AG04449 (cell line): ENCODE measurements at regions not wholly inside any gene's neighbourhood (a gene's known extent, or its start where the extent isn't known, plus 50 kb on each side); places are given as distances from the start of the nearest gene placed in this dataset.

Source experiments
- CTCF ChIA-PET: fragments of 350-600 bp; formaldehyde crosslinking; extraction: SDS; loops from one replicate; lab custom pipeline; 2021; ENCODE audit warnings: antibody characterized with exemption; lab: Yijun Ruan, JAX
- POLR2A ChIA-PET: fragments of 400-600, 350-600 bp; formaldehyde crosslinking; extraction: SDS; loops from one replicate; lab custom pipeline; 2020; ENCODE audit warnings: antibody characterized with exemption, inconsistent platforms; lab: Yijun Ruan, JAX
- DNase-seq: peaks from one replicate; pipeline ENCODE4 v3.0.0-alpha.2; 2010; ENCODE audit warnings: low read depth, low spot score
- H3K4me3 ChIP-seq: 2 replicates; pipeline ENCODE4 v1.5.1; 2011; ENCODE audit warnings: low read depth, mild to moderate bottlenecking, control low read depth, low read length
- TF ChIP-seq, protein P1 (sequence below): IDR thresholded peaks from one replicate; pipeline ENCODE4 v1.5.1; 2011; ENCODE audit warnings: mild to moderate bottlenecking, moderate library complexity, low read length, control low read depth, inconsistent platforms; ENCODE audit not compliant: insufficient read depth; ENCODE audit errors: missing control alignments

DNA sequence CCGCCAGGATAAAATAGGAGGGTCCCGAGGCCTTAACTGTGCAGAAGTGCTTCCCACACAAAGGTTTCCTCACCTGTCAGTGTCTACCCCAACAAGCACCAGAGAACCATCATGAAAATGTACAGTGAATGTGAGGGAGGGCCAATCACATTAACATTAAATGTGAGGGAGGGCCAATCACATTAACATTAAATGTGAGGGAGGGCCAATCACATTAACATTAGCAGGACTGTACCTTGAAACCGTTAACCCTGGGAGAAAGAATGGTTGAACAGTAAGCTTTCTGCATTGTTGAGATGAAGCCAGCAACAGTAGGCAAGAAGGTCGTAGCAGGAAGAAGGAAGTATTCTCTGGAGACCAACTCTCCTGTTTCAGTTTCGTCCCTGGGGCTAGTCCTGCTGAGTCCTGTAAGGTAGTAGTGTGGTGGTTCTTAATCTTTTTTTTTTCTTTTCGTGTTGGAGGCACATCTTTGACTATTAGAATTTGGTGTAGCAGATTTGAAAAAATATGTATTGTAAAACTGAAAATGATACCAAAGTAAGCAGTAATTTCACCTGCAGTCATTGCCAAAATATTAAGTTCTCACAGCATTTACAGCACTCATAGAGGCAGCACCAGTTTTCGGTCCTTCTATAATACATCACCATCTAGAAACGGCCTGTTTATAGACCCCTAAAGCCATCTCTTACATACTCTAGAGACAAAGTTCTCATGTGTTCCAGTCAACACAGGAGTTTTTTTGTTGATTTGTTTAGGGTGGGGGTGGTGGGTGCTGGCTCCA is 98.6 kb upstream of the PPP2R5A start:
- TF ChIP-seq, protein P1, sequence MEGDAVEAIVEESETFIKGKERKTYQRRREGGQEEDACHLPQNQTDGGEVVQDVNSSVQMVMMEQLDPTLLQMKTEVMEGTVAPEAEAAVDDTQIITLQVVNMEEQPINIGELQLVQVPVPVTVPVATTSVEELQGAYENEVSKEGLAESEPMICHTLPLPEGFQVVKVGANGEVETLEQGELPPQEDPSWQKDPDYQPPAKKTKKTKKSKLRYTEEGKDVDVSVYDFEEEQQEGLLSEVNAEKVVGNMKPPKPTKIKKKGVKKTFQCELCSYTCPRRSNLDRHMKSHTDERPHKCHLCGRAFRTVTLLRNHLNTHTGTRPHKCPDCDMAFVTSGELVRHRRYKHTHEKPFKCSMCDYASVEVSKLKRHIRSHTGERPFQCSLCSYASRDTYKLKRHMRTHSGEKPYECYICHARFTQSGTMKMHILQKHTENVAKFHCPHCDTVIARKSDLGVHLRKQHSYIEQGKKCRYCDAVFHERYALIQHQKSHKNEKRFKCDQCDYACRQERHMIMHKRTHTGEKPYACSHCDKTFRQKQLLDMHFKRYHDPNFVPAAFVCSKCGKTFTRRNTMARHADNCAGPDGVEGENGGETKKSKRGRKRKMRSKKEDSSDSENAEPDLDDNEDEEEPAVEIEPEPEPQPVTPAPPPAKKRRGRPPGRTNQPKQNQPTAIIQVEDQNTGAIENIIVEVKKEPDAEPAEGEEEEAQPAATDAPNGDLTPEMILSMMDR = no peak
- DNase-seq = no peak
- no peak overlapping the region for H3K4me3 ChIP-seq
- ChIA-PET CTCF (no interaction called here), POLR2A (no interaction called here)

DNA sequence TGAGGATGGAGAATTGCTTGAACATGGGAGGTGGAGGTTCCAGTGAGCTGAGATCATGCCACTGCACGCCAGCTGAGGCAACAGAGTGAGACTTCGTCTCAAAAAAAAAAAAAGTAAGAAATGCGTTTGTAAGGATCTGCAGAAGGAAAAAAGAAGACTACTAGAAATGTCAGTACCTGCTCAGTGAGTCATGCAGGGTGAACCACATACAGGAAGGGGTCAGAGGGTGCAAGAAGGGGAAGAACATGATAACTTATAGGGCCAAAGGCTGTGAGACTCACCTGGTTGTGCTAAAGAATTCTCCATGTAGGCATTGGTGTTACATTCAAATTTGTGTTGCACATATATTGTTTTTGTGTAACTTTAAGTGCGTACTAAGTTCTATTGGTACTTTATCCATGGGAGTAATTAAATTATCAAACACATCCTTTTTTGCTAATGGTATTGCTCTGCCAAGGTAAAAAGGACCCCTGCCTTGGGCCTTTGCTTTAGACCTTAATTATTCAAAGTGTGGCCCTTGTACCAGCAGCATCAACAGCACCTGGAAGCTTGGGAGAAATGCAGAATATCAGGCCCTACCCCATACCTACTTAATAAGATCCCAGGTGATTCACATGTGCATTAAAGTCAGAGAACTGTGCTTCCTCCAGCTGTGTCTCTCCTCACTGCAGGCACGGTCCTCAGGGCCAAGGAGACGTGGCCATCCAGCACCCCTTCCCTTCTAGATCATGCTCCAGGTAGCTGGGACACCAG is 96.4 kb upstream of the PPP2R5A start:
- CTCF ChIA-PET = no interaction called here
- TF ChIP-seq, protein P1 = no peak
- H3K4me3 ChIP-seq = no peak overlapping the region
- no peak for DNase-seq
- POLR2A ChIA-PET = no interaction called here

DNA sequence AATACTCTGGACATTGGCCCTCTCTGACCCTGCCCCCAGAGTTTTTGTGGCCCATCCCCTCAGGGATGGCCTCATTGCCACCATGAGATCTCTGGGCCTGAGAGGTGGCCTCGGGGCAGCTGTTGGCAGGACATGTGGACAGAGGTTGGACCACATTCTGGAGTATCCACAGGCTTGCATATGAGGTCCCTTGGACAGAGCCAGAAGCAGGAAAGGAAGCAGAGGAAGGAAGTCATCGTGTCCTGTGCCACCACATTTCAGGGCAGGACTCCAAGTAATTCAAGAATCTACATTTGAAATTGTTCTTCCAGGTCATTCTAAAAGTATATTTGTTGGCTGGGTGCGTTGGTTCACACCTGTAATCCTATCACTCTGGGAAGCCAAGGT is 95.9 kb upstream of the PPP2R5A start:
- TF ChIP-seq, protein P1 = no peak
- H3K4me3 ChIP-seq = no peak overlapping the region
- ChIA-PET POLR2A (no interaction called here), CTCF (no interaction called here)
- no peak for DNase-seq

DNA sequence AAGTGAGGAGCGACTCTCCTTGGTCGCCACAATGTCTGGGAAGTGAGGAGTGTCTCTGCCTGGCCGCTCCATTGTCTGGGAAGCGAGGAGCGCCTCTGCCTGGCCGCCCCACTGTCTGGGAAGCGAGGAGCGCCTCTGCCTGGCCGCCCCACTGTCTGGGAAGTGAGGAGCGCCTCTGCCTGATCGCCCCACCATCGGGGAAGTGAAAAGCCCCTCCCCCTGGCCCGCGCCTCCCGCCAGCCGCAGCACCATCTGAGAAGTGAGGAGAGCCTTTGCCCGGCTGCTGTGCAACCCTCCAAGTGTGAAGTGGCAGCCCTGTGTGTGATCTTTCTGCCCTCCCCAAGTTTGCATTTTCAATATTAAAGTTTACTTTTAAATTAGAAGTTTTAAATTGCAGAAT is 95.0 kb upstream of the PPP2R5A start:
- no peak for DNase-seq
- TF ChIP-seq, protein P1 = no peak
- ChIA-PET CTCF (no interaction called here), POLR2A (no interaction called here)
- no peak overlapping the region for H3K4me3 ChIP-seq

DNA sequence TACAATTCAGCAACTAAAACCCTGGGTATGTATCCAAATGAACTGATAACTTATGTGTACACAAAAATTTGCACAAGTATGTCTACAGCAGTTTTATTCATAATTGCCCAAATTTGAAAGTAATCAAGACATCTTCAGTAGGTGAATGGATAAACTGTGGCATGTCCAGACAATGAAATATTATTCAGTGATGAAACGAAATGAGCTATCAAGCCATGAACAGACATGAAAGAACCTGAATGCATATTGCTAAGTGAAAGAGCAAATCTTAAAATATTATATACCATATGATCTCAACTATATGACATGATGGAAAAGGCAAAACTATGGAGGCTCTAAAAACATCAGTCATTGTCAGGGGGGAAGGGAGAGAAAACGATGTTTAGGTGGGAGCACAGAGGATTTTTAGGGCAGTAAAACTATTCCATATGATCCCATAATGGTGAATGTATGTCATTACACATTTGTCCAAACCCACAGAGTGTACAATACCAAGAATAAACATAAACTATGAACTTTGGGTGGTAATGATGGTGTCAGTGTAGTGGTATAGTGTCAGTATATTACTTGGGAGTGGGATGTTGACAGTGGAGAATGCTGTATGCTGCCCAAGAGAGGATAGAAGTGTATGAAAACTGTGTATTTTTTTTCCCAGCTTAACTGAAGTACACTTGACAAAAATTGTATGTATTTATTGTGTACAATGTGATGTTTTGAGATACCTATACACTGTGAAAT is 92.8 kb upstream of the PPP2R5A start:
- TF ChIP-seq, protein P1 = no peak
- CTCF ChIA-PET = no interaction called here
- no peak overlapping the region for H3K4me3 ChIP-seq
- POLR2A ChIA-PET = no interaction called here
- no peak for DNase-seq

DNA sequence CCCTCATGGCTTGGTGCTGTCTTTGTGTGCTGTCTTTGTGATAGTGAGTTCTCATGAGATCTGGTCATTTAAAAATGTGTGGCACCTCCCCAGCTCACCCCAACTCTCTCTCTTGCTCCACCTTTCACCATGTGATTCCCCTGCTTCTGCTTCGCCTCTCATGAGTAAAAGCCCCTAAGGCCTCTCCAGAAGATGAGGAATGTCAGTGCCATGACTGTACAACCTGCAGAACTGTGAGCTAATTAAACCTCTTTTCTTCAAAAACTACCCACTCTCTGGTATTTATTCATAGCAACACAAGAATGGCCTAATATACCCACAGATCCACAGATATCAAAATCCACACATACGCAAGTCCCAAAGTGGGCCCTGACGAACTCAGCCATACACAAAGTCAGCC is 88.9 kb upstream of the PPP2R5A start:
- no peak overlapping the region for H3K4me3 ChIP-seq
- ChIA-PET CTCF (no interaction called here), POLR2A (no interaction called here)
- TF ChIP-seq, protein P1 = no peak
- DNase-seq = no peak
